Thyroid gland (tissue), 4 donors: ENCODE measurements at regions not wholly inside any gene's neighbourhood (a gene's known extent, or its start where the extent isn't known, plus 50 kb on each side); places are given as distances from the start of the nearest gene placed in this dataset.

Experiments
- CTCF ChIP-seq, 6 experiments: fragments of 200-600 bp in 3 of 6; fragments of 450-650 bp in 3 of 6; sonication (generic) in 3 of 6; IDR thresholded peaks; one replicate each; pipeline ENCODE4 v1.5.1; 2016 to 2019; ENCODE audit warnings: antibody characterized with exemption in 6 of 6, mild to moderate bottlenecking in 2 of 6, inconsistent platforms in 1 of 6, moderate library complexity in 1 of 6
- POLR2A ChIP-seq, 2 donors: fragments of 450-650 bp; IDR thresholded peaks; one replicate each; pipeline ENCODE4 v1.6.1; 2017; ENCODE audit warnings: antibody characterized with exemption in 2 of 2, mild to moderate bottlenecking in 2 of 2, moderate library complexity in 1 of 2

GRCh38 chr9:80467632-80468031 lies 895.9 kb downstream of the TLE4 start:
- no peak for TF ChIP-seq CTCF (IDR thresholded peaks at IDR 0.05)
- TF ChIP-seq POLR2A (IDR thresholded peaks at IDR 0.05), result no peak
